SH-SY5Y (cell line): ENCODE measurements at regions not wholly inside any gene's neighbourhood (a gene's known extent, or its start where the extent isn't known, plus 50 kb on each side); places are given as distances from the start of the nearest gene placed in this dataset.

Experiments
- GATA2 ChIP-seq: IDR thresholded peaks from 2 replicates; pipeline ENCODE4 v1.6.1; 2011; ENCODE audit warnings: mild to moderate bottlenecking, low read depth, low read length
- GATA3 ChIP-seq: IDR thresholded peaks from 2 replicates; pipeline ENCODE4 v1.6.1; 2011; ENCODE audit warnings: low read depth, mild to moderate bottlenecking, low read length, moderate library complexity

- no peak for TF ChIP-seq GATA2
- no peak for TF ChIP-seq GATA3
Measured at GRCh38 chr2:223141606-223142005, 89.6 kb downstream of the KCNE4 start.
